HG02798 (cell line): ENCODE measurements at regions not wholly inside any gene's neighbourhood (a gene's known extent, or its start where the extent isn't known, plus 50 kb on each side); places are given as distances from the start of the nearest gene placed in this dataset.
"Not testable (repeated sequence)": the region's sequence is repeated elsewhere in the genome, so short reads cannot be mapped to it uniquely, and the experiment has no call there.

ENCODE experiments used
- ATAC-seq: cut with Tn5 transposase; IDR thresholded peaks from one replicate; pipeline ENCODE4 v1.9.1; 2021; ENCODE audit warnings: mild to moderate bottlenecking; ENCODE audit not compliant: unreplicated experiment, poor library complexity

- ATAC-seq: no peak
Observed at GRCh38 chr11:95414217-95414616, 183.2 kb upstream of the SESN3 start.

DNA sequence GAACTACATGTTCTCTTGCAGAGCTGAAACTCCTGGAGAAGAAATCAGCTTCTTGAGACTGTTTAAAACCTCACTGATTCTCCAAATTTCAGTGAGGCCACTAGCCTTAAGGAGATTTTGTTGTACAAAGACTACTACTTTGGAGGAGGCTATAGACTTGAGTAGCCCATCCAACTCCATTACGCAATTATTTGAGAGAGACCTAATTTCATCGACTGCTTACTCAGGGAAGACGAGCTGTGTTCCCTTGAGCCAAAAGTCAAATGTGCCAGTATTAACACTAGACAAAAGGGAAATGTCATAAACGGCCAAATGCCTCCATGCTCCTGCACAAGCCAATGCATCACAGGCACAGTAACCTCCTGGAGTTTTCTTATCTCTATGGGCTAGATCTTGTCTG is 182.8 kb upstream of the SESN3 start:
- ATAC-seq: no peak

- ATAC-seq: no peak
Observed at GRCh38 chr11:95413021-95413420, 182.0 kb upstream of the SESN3 start.

- no peak for ATAC-seq
Observed at GRCh38 chr11:95412074-95412473, 181.1 kb upstream of the SESN3 start.

GRCh38 chr11:95410707-95411106 is 179.7 kb upstream of the SESN3 start:
- ATAC-seq: not testable (repeated sequence)

DNA sequence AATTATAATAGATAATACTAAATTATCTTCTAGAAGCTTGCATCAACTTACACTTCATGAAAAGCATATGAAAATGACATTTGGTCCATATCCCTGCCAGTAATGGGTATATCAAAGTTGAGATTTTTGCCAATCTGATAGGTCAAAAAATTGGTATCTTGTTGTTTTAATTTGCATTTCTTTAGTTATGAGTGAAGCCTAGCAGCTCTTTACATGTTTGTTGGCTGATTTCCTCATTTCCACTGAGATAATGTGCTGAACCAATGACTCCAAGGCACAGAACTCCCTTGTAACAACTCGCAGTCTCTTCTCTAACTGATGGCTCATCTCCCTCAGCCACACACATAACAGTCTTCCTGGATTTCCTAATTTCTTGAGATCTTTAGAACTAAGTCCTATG is 175.3 kb upstream of the SESN3 start:
- no peak for ATAC-seq

DNA sequence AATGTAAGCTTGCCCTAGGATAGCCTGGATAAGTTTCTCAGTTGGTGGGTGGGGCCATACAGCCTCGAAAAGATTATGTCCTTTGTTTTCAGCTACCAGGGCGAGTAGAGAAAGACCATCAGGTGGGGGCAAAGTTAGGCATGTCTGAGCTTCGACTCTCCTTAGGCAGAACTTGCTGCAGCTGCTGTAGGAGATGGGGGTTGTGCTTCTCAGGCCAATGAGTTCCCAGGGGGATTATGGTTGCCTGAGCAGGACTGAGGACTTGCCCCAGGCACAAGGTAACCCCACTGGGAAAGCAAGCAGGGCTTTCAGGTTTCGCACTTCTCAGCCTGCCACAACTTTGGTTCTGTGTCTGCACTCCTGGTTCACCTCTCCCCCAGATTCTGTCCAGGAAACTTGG is 173.4 kb upstream of the SESN3 start:
- ATAC-seq: no peak

- ATAC-seq: no peak
Observed at GRCh38 chr11:95398437-95399112, 167.6 kb upstream of the SESN3 start.

- no peak for ATAC-seq
Observed at GRCh38 chr11:95392644-95393043, 161.6 kb upstream of the SESN3 start.

- ATAC-seq: no peak
Observed at GRCh38 chr11:95389427-95389826, 158.4 kb upstream of the SESN3 start.

- no peak for ATAC-seq
Observed at GRCh38 chr11:95388086-95388485, 157.1 kb upstream of the SESN3 start.

- no peak for ATAC-seq
Observed at GRCh38 chr11:95387325-95387724, 156.3 kb upstream of the SESN3 start.

- no peak for ATAC-seq
Observed at GRCh38 chr11:95385577-95385976, 154.6 kb upstream of the SESN3 start.

DNA sequence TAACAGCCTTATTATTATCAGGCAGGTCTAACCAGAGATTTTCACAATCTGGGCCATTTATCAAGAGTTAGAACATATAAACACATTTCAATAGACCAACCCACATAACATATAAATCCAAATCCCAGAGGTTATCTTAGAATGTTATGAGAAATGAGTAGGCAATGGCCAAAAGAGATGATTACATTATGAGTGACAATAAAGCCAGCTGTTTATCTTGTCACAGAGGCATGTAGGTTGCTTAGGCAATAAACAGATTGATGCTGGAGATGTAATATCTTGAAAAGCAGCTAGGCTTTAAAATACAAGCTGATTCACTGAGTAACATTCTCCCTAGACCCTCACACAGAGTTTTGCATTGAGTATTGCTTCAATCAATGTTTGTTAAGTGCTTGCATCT is 148.5 kb upstream of the SESN3 start:
- no peak for ATAC-seq

DNA sequence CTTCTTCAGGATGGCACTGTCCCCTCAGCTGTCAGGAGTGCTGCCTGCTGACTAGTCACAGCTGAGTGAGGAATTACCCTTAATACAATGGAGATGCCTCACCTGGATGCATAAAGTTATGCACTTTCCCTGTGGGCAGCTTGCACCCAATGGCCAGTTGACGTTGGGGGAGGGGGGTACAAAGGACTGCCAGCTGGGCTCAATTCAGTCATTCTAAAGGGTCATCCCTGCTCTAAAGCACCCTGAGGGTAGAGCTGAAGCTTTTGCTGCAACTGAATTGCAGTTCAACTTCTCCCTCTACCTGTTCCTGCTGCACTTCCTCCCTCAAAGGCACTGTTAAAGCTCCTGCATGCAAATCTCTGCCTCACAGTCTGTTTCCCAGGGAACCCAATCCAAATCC is 147.8 kb upstream of the SESN3 start:
- ATAC-seq: no peak

- ATAC-seq: no peak
Observed at GRCh38 chr11:95378111-95378510, 147.1 kb upstream of the SESN3 start.

DNA sequence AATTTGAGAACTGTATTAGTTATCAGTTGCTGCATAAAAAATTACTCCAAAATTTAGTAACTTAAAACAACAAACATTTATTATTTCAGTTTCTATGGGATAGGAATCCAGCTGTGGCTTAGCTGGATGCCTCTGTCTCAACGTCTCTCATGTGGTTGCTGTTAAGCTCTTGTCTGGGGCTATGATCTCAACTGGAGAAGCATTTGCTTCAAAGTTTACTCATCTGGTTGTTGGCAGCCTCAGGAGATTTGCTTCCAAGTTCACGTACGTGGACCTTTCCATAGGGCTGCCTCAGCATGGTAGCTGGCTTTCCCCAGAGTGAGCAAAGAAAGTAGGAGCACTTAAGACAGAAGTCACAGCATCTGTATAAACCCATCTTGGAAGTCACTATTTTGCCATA is 144.9 kb upstream of the SESN3 start:
- ATAC-seq: no peak

GRCh38 chr11:95375451-95375850 is 144.4 kb upstream of the SESN3 start:
- no peak for ATAC-seq

GRCh38 chr11:95374105-95374504 is 143.1 kb upstream of the SESN3 start:
- ATAC-seq: no peak

DNA sequence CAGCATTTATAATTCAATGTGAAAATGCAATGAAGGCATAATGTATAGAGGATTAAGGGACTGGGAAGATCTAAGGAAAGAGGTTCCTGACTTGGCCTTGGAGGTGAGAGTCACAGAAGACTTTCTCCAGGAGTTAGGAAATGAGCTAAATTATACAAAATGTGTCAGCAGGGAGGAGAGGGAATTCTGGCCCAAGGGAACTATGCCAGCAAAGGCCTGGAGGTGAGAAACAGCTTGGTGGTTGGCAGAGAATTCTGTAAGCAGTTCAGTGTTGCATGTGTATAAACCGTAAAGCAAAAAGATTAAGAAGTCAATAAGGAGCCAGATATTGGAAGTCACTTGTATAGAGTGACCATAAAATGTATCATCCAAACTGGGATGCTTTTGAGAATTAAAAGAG is 142.2 kb upstream of the SESN3 start:
- no peak for ATAC-seq

GRCh38 chr11:95372097-95372656 is 141.2 kb upstream of the SESN3 start:
- no peak for ATAC-seq

GRCh38 chr11:95371153-95371552 is 140.2 kb upstream of the SESN3 start:
- no peak for ATAC-seq
